ENCODE measurements at regions not wholly inside any gene's neighbourhood (a gene's known extent, or its start where the extent isn't known, plus 50 kb on each side); places are given as distances from the start of the nearest gene placed in this dataset.

DNA sequence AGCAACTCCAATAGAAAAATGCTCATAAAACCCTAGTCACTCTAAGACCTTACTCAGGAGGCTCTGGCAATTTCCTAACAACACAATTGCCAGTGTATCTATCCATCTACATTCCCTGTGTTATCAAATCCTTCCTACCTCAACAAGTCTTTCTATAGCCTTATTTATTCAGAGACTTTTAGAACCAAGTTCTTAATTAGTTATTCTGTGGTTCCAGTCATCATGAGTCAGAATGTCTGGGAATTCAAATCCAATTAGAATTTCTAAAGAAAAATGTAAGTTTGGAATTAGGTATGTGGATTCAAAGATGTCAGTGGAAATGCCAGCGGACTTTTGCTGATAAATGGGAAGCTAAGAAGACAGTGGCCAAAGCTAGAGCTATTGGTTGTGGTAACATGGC is 302.6 kb upstream of the C1orf87 start:
- TF ChIP-seq SMC3 (conservative IDR thresholded peaks at IDR 0.05; ENCODE audit: poor library complexity), result no peak
- no peak for TF ChIP-seq EP300 (conservative IDR thresholded peaks at IDR 0.05; ENCODE audit: poor library complexity, severe bottlenecking)
- TF ChIP-seq, protein P1, sequence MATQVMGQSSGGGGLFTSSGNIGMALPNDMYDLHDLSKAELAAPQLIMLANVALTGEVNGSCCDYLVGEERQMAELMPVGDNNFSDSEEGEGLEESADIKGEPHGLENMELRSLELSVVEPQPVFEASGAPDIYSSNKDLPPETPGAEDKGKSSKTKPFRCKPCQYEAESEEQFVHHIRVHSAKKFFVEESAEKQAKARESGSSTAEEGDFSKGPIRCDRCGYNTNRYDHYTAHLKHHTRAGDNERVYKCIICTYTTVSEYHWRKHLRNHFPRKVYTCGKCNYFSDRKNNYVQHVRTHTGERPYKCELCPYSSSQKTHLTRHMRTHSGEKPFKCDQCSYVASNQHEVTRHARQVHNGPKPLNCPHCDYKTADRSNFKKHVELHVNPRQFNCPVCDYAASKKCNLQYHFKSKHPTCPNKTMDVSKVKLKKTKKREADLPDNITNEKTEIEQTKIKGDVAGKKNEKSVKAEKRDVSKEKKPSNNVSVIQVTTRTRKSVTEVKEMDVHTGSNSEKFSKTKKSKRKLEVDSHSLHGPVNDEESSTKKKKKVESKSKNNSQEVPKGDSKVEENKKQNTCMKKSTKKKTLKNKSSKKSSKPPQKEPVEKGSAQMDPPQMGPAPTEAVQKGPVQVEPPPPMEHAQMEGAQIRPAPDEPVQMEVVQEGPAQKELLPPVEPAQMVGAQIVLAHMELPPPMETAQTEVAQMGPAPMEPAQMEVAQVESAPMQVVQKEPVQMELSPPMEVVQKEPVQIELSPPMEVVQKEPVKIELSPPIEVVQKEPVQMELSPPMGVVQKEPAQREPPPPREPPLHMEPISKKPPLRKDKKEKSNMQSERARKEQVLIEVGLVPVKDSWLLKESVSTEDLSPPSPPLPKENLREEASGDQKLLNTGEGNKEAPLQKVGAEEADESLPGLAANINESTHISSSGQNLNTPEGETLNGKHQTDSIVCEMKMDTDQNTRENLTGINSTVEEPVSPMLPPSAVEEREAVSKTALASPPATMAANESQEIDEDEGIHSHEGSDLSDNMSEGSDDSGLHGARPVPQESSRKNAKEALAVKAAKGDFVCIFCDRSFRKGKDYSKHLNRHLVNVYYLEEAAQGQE (IDR thresholded peaks at IDR 0.05; ENCODE audit: borderline replicate concordance), result no peak
- no peak for TF ChIP-seq TAF1 (IDR thresholded peaks at IDR 0.05; ENCODE audit: low read depth)
- H3K27me3 ChIP-seq (ENCODE audit: insufficient read depth, low read depth, low read length), result no peaks in the 10 kb centered on the region
- no peak overlapping the region for H3K4me3 ChIP-seq (ENCODE audit: low read length)
- H3K9me3 ChIP-seq (ENCODE audit: low read length), result no peaks in the 10 kb centered on the region
- no peaks in the 10 kb centered on the region for H3F3A ChIP-seq (ENCODE audit: insufficient read depth, low read length, poor library complexity, severe bottlenecking)
- no peak overlapping the region for H2AFZ ChIP-seq (ENCODE audit: low read depth, low read length)
- H3K9me2 ChIP-seq (ENCODE audit: insufficient read depth, low read length), result no peaks in the 10 kb centered on the region
- no peak overlapping the region for H3K9ac ChIP-seq (ENCODE audit: low read length)
- no peaks in the 10 kb centered on the region for H3K79me2 ChIP-seq (replicated peaks; ENCODE audit: insufficient read depth, low read length)
- no peak overlapping the region for H3K4me2 ChIP-seq (ENCODE audit: low read length)
- no peaks in the 10 kb centered on the region for H4K20me1 ChIP-seq (ENCODE audit: insufficient read depth)
- no peak overlapping the region for H3K27ac ChIP-seq (ENCODE audit: low read length)
- H3K36me3 ChIP-seq (ENCODE audit: insufficient read depth, low read length), result no peaks in the 10 kb centered on the region

DNA sequence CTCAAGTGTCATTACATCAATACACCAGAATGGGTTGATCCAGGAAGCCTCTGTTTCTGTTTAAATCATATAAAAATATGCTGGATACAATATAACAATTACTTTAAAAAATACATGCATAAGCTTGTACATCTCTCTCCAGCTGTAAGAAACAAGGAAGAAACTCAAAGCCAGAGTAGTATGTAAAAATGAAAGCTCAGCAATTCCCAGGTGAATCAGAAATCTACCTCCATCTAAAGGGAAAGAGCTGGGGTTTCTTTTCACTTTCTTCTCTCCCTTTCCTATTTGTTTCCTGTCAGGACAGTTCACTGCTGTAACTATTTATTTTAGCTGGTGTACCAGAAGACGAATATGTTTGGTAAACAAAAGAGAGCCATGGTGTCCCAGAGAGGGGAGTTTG is 301.0 kb upstream of the C1orf87 start:
- H2AFZ ChIP-seq (ENCODE audit: low read depth, low read length), result no peak overlapping the region

DNA sequence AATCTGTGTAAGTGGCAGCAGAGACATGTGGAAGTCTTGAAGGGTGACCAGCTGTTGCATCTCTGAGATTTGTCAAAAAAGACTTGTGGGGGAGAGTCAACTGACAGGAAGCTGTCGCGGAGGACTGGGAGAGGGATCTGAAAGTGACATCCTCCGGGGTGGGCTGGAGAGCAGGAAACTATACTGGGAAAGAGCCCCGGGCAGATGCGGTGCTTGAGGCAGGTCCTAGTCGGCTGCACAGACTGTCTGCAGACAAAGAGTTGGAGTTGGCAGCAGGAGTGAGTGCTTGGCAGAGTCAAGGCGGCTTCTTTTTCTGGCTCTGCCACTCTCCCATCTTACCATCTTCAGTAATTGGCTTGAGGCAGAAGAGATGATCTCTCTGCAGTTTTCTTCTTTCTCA is 294.0 kb upstream of the C1orf87 start:
- H2AFZ ChIP-seq (ENCODE audit: low read depth, low read length), result no peak overlapping the region
- H3K9ac ChIP-seq (ENCODE audit: low read length), result no peak overlapping the region
- no peaks in the 10 kb centered on the region for H4K20me1 ChIP-seq (ENCODE audit: insufficient read depth)
- no peaks in the 10 kb centered on the region for H3K79me2 ChIP-seq (replicated peaks; ENCODE audit: insufficient read depth, low read length)
- no peaks in the 10 kb centered on the region for H3F3A ChIP-seq (ENCODE audit: insufficient read depth, low read length, poor library complexity, severe bottlenecking)
- H3K4me3 ChIP-seq (ENCODE audit: low read length), result no peak overlapping the region
- TF ChIP-seq, protein P2, sequence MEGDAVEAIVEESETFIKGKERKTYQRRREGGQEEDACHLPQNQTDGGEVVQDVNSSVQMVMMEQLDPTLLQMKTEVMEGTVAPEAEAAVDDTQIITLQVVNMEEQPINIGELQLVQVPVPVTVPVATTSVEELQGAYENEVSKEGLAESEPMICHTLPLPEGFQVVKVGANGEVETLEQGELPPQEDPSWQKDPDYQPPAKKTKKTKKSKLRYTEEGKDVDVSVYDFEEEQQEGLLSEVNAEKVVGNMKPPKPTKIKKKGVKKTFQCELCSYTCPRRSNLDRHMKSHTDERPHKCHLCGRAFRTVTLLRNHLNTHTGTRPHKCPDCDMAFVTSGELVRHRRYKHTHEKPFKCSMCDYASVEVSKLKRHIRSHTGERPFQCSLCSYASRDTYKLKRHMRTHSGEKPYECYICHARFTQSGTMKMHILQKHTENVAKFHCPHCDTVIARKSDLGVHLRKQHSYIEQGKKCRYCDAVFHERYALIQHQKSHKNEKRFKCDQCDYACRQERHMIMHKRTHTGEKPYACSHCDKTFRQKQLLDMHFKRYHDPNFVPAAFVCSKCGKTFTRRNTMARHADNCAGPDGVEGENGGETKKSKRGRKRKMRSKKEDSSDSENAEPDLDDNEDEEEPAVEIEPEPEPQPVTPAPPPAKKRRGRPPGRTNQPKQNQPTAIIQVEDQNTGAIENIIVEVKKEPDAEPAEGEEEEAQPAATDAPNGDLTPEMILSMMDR (IDR thresholded peaks at IDR 0.05; ENCODE audit: poor library complexity, severe bottlenecking), result no peak
- TF ChIP-seq POLR2AphosphoS5 (IDR thresholded peaks at IDR 0.05) (no peak), RAD21 (conservative IDR thresholded peaks at IDR 0.05) (no peak)
- no peaks in the 10 kb centered on the region for H3K36me3 ChIP-seq (ENCODE audit: insufficient read depth, low read length)
- no peaks in the 10 kb centered on the region for H3K9me3 ChIP-seq (ENCODE audit: low read length)
- H3K27me3 ChIP-seq (ENCODE audit: insufficient read depth, low read depth, low read length), result no peaks in the 10 kb centered on the region
- H3K4me2 ChIP-seq (ENCODE audit: low read length), result no peak overlapping the region
- no peak overlapping the region for H3K27ac ChIP-seq (ENCODE audit: low read length)
- no peaks in the 10 kb centered on the region for H3K9me2 ChIP-seq (ENCODE audit: insufficient read depth, low read length)

More for the DNA sequence above, 301.0 kb upstream of the C1orf87 start:
- no peaks in the 10 kb centered on the region for H3K79me2 ChIP-seq (replicated peaks; ENCODE audit: insufficient read depth, low read length)
- no peaks in the 10 kb centered on the region for H4K20me1 ChIP-seq (ENCODE audit: insufficient read depth)
- H3K27ac ChIP-seq (ENCODE audit: low read length), result no peak overlapping the region
- TF ChIP-seq MXI1 (conservative IDR thresholded peaks at IDR 0.05; ENCODE audit: poor library complexity, severe bottlenecking) (no peak), TAF1 (IDR thresholded peaks at IDR 0.05; ENCODE audit: low read depth) (no peak), SMC3 (conservative IDR thresholded peaks at IDR 0.05; ENCODE audit: poor library complexity) (no peak), EP300 (conservative IDR thresholded peaks at IDR 0.05; ENCODE audit: poor library complexity, severe bottlenecking) (no peak)
- TF ChIP-seq, protein P2 (IDR thresholded peaks at IDR 0.05; ENCODE audit: poor library complexity, severe bottlenecking), result no peak
- H3K9ac ChIP-seq (ENCODE audit: low read length), result no peak overlapping the region
- no peaks in the 10 kb centered on the region for H3K9me2 ChIP-seq (ENCODE audit: insufficient read depth, low read length)
- no peaks in the 10 kb centered on the region for H3K9me3 ChIP-seq (ENCODE audit: low read length)
- no peaks in the 10 kb centered on the region for H3K27me3 ChIP-seq (ENCODE audit: insufficient read depth, low read depth, low read length)
- no peaks in the 10 kb centered on the region for H3F3A ChIP-seq (ENCODE audit: insufficient read depth, low read length, poor library complexity, severe bottlenecking)
- no peak overlapping the region for H3K4me2 ChIP-seq (ENCODE audit: low read length)
- H3K36me3 ChIP-seq (ENCODE audit: insufficient read depth, low read length), result no peaks in the 10 kb centered on the region
- no peak overlapping the region for H3K4me3 ChIP-seq (ENCODE audit: low read length)
